ENCODE measurements at regions not wholly inside any gene's neighbourhood (a gene's known extent, or its start where the extent isn't known, plus 50 kb on each side); places are given as distances from the start of the nearest gene placed in this dataset.

GRCh38 chr20:9926476-9926875 is 87.6 kb upstream of the PAK5 start:
- FAIRE-seq, result no peak
- no peak for DNase-seq (ENCODE audit: insufficient read length, low spot score)
- TF ChIP-seq POLR2AphosphoS5 (IDR thresholded peaks at IDR 0.05; ENCODE audit: low read depth, low read length) (no peak), POLR2A (IDR thresholded peaks at IDR 0.05; ENCODE audit: low read depth, low read length) (no peak), PAX5 (IDR thresholded peaks at IDR 0.05; ENCODE audit: insufficient read depth, low read length, severe bottlenecking) (no peak)

- DNase-seq (ENCODE audit: insufficient read length, low spot score) (no peak), FAIRE-seq (no peak)
- TF ChIP-seq POLR2A (IDR thresholded peaks at IDR 0.05; ENCODE audit: low read depth, low read length), result no peak
- TF ChIP-seq POLR2AphosphoS5 (IDR thresholded peaks at IDR 0.05; ENCODE audit: low read depth, low read length), result no peak
- TF ChIP-seq POU2F2 (IDR thresholded peaks at IDR 0.05; ENCODE audit: low read depth, low read length), result no peak
- no peak for TF ChIP-seq PAX5 (IDR thresholded peaks at IDR 0.05; ENCODE audit: insufficient read depth, low read length, severe bottlenecking)
- TF ChIP-seq TAF1 (IDR thresholded peaks at IDR 0.05; ENCODE audit: low read depth, low read length), result no peak
- TF ChIP-seq SPI1 (IDR thresholded peaks at IDR 0.05; ENCODE audit: low read depth, low read length), result no peak
Measured at GRCh38 chr20:9926007-9926406, 87.1 kb upstream of the PAK5 start.

- TF ChIP-seq TAF1 (IDR thresholded peaks at IDR 0.05; ENCODE audit: low read depth, low read length), result no peak
- no peak for TF ChIP-seq SPI1 (IDR thresholded peaks at IDR 0.05; ENCODE audit: low read depth, low read length)
- TF ChIP-seq POLR2A (IDR thresholded peaks at IDR 0.05; ENCODE audit: low read depth, low read length), result no peak
- TF ChIP-seq PAX5 (IDR thresholded peaks at IDR 0.05; ENCODE audit: insufficient read depth, low read length, severe bottlenecking), result no peak
- no peak for TF ChIP-seq POLR2AphosphoS5 (IDR thresholded peaks at IDR 0.05; ENCODE audit: low read depth, low read length)
- TF ChIP-seq POU2F2 (IDR thresholded peaks at IDR 0.05; ENCODE audit: low read depth, low read length), result no peak
- DNase-seq (ENCODE audit: insufficient read length, low spot score) (no peak), FAIRE-seq (no peak)
Measured at GRCh38 chr20:9923648-9924047, 84.8 kb upstream of the PAK5 start.

DNA sequence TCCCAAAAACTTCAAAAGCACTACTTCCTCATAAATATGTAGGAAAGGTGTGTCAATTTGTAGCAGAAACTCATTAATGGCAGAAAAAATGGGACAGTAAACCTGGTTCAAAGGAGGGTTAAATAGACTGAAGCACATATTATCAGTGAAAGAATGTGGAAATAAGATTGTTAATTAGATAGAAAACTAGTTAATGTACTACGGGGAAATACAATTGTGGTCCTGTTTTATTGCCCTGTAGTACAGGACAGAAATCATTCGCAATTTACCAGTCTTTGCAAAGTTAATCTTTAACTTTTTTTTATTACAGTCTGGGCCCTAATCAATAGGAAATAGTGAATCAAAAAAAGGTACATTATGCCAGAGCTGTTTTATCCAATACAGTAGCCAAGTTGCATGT is 82.0 kb upstream of the PAK5 start:
- FAIRE-seq, result no peak
- TF ChIP-seq POU2F2 (IDR thresholded peaks at IDR 0.05; ENCODE audit: low read depth, low read length) (no peak), POLR2AphosphoS5 (IDR thresholded peaks at IDR 0.05; ENCODE audit: low read depth, low read length) (no peak)

DNA sequence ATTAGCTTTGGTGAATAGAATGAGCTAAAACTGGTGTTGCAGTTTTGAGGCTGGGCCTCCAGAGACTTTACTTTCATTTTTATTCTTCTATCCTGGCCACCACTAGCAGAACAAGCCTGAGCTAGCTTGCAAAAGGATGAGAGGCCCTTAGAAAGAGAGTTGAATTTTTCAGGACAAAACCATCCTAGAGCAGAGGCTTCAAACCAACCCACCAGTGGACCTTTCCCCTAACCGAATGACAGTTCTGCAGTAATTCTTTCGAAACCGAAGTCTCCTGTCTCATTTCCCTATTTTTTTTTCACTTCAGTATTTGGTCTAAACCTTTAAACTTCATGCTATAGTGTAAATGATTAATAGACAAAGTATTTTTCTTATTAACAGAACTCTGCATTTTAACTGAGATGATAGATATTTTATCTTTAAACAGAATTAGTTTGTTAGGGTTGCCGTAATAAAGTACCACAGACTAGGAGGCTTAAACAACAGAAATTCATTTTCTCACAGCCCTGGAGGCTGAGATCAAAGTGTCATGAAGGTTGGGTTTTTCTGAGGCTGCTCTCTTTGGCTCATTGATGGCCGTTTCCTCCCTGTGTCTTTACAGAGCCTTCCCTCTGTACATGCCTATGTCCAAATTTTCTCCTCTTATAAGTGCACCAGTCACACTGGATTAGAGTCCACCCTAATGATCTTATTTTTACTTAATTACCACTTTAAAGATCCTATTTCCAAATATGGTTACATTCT is 80.6 kb upstream of the PAK5 start:
- peak; percentile 95 for TF ChIP-seq SPI1 (IDR thresholded peaks at IDR 0.05; ENCODE audit: low read depth, low read length)
- no peak for TF ChIP-seq PAX5 (IDR thresholded peaks at IDR 0.05; ENCODE audit: insufficient read depth, low read length, severe bottlenecking)
- FAIRE-seq (peak; percentile 43), DNase-seq (ENCODE audit: insufficient read length, low spot score) (peak; percentile 12)

More for the DNA sequence above, 82.0 kb upstream of the PAK5 start:
- DNase-seq (ENCODE audit: insufficient read length, low spot score), result no peak

DNA sequence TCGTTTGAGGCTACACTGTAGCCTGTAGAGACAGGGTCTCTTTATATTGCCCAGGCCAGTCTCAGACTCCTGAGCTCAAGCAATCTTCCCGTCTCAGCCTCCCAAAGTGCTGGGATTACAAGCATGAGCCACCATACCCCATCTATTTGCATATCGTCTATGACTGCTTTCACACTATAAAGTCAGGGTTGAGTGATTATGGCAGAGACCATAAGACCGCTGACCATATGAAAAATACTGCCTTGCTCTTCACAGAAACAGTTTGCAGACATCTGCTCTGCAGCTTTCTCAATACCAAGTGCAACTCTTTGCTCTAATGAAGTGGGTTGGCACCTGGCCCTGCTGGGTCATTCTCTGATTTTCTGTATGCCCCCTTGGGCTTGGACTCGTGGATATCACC is 79.5 kb upstream of the PAK5 start:
- DNase-seq (ENCODE audit: insufficient read length, low spot score) (no peak), FAIRE-seq (no peak)
- TF ChIP-seq POLR2AphosphoS5 (IDR thresholded peaks at IDR 0.05; ENCODE audit: low read depth, low read length) (no peak), SPI1 (IDR thresholded peaks at IDR 0.05; ENCODE audit: low read depth, low read length) (no peak), POU2F2 (IDR thresholded peaks at IDR 0.05; ENCODE audit: low read depth, low read length) (no peak), POLR2A (IDR thresholded peaks at IDR 0.05; ENCODE audit: low read depth, low read length) (no peak), PAX5 (IDR thresholded peaks at IDR 0.05; ENCODE audit: insufficient read depth, low read length, severe bottlenecking) (no peak), TAF1 (IDR thresholded peaks at IDR 0.05; ENCODE audit: low read depth, low read length) (no peak)

GRCh38 chr20:9916761-9917160 is 77.9 kb upstream of the PAK5 start:
- TF ChIP-seq SPI1 (IDR thresholded peaks at IDR 0.05; ENCODE audit: low read depth, low read length) (no peak), TAF1 (IDR thresholded peaks at IDR 0.05; ENCODE audit: low read depth, low read length) (no peak), PAX5 (IDR thresholded peaks at IDR 0.05; ENCODE audit: insufficient read depth, low read length, severe bottlenecking) (no peak), POU2F2 (IDR thresholded peaks at IDR 0.05; ENCODE audit: low read depth, low read length) (no peak)
- DNase-seq (ENCODE audit: insufficient read length, low spot score) (no peak), FAIRE-seq (no peak)

DNA sequence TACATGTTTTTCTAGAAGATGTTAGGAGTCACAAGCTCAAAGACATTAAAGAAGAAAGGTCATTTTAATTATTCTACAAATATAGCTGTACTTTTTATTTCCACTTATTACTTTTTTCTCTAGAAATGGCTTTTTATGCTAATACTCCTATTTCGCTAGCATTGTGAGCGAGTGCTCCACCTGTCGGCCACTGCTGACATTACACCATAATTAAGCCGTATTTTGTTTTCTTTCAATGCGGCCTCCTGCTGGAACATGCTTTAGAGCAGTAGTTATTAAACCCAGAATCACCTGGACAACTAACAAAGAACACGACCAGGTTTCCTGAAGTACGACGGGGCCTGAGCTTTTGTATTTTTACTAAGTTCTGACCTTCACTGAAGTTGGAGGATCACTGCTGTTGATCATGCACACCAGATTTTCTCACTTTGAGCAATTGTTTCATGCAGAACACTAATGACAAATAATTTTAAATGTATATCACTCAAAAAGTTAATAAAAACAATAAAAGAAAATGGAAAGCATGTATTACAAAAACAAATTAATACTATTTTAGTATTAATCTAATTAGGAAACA is 74.1 kb upstream of the PAK5 start:
- peak; percentile 73 for FAIRE-seq
- no peak for DNase-seq (ENCODE audit: insufficient read length, low spot score)
- no peak for TF ChIP-seq POLR2A (IDR thresholded peaks at IDR 0.05; ENCODE audit: low read depth, low read length)
- TF ChIP-seq SPI1 (IDR thresholded peaks at IDR 0.05; ENCODE audit: low read depth, low read length), result no peak
- TF ChIP-seq POLR2AphosphoS5 (IDR thresholded peaks at IDR 0.05; ENCODE audit: low read depth, low read length), result no peak
- no peak for TF ChIP-seq POU2F2 (IDR thresholded peaks at IDR 0.05; ENCODE audit: low read depth, low read length)
- TF ChIP-seq PAX5 (IDR thresholded peaks at IDR 0.05; ENCODE audit: insufficient read depth, low read length, severe bottlenecking), result no peak

GRCh38 chr20:9912290-9912689 is 73.4 kb upstream of the PAK5 start:
- DNase-seq (ENCODE audit: insufficient read length, low spot score) (no peak), FAIRE-seq (no peak)
- TF ChIP-seq PAX5 (IDR thresholded peaks at IDR 0.05; ENCODE audit: insufficient read depth, low read length, severe bottlenecking) (no peak), POLR2AphosphoS5 (IDR thresholded peaks at IDR 0.05; ENCODE audit: low read depth, low read length) (no peak), POU2F2 (IDR thresholded peaks at IDR 0.05; ENCODE audit: low read depth, low read length) (no peak), SPI1 (IDR thresholded peaks at IDR 0.05; ENCODE audit: low read depth, low read length) (no peak), POLR2A (IDR thresholded peaks at IDR 0.05; ENCODE audit: low read depth, low read length) (no peak), TAF1 (IDR thresholded peaks at IDR 0.05; ENCODE audit: low read depth, low read length) (no peak)

DNA sequence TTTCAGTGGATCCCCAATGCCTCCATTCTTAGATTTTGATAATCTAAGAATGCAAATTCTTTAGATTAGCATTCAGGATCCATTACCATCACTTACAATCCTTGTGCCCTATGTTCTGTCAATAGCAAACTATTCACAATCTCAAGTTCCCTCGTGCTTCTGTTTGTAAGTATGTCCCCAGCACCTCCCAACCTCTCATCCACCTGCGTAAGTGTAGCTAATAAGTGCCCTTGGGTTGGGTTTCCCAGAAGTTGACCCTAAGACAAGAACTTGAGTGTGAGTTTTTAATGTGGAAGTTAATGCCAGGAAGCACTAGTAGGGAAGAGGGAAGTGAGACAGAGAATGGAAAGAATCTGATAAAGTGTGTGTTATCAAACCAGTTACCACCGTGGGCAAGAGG is 72.6 kb upstream of the PAK5 start:
- DNase-seq (ENCODE audit: insufficient read length, low spot score) (no peak), FAIRE-seq (no peak)
- TF ChIP-seq TAF1 (IDR thresholded peaks at IDR 0.05; ENCODE audit: low read depth, low read length), result no peak
- TF ChIP-seq SPI1 (IDR thresholded peaks at IDR 0.05; ENCODE audit: low read depth, low read length), result no peak
- no peak for TF ChIP-seq PAX5 (IDR thresholded peaks at IDR 0.05; ENCODE audit: insufficient read depth, low read length, severe bottlenecking)
- TF ChIP-seq POU2F2 (IDR thresholded peaks at IDR 0.05; ENCODE audit: low read depth, low read length), result no peak
- no peak for TF ChIP-seq POLR2AphosphoS5 (IDR thresholded peaks at IDR 0.05; ENCODE audit: low read depth, low read length)
- TF ChIP-seq POLR2A (IDR thresholded peaks at IDR 0.05; ENCODE audit: low read depth, low read length), result no peak
